GM12891 (cell line): ENCODE measurements at regions not wholly inside any gene's neighbourhood (a gene's known extent, or its start where the extent isn't known, plus 50 kb on each side); places are given as distances from the start of the nearest gene placed in this dataset.
A peak's percentile ranks its signal among the peaks of the same experiment; 100 is the strongest.
"Not testable (repeated sequence)": the region's sequence is repeated elsewhere in the genome, so short reads cannot be mapped to it uniquely, and the experiment has no call there.

Source experiments
- DNase-seq: peaks from one replicate; pipeline ENCODE4 v3.0.0; 2011; ENCODE audit warnings: low spot score; ENCODE audit not compliant: insufficient read length
- FAIRE-seq: peaks from 2 replicates; lab custom pipeline; 2011; peaks lifted over from hg19 to GRCh38; lab: Jason Lieb, UNC
- PAX5 ChIP-seq: IDR thresholded peaks from 2 replicates; pipeline ENCODE4 v1.6.1; 2011; ENCODE audit warnings: low read length, moderate library complexity, mild to moderate bottlenecking; ENCODE audit not compliant: insufficient read depth, severe bottlenecking
- POLR2A ChIP-seq: IDR thresholded peaks from 2 replicates; pipeline ENCODE4 v1.6.1; 2011; ENCODE audit warnings: low read depth, low read length, control low read depth
- POLR2AphosphoS5 ChIP-seq: IDR thresholded peaks from 2 replicates; pipeline ENCODE4 v1.6.1; 2011; ENCODE audit warnings: low read depth, low read length, control low read depth
- POU2F2 ChIP-seq: IDR thresholded peaks from 2 replicates; pipeline ENCODE4 v1.6.1; 2011; ENCODE audit warnings: low read depth, mild to moderate bottlenecking, control low read depth, low read length, moderate library complexity
- SPI1 ChIP-seq: IDR thresholded peaks from 2 replicates; pipeline ENCODE4 v1.6.1; 2011; ENCODE audit warnings: low read depth, low read length, control low read depth
- TAF1 ChIP-seq: IDR thresholded peaks from 2 replicates; pipeline ENCODE4 v1.6.1; 2011; ENCODE audit warnings: low read depth, low read length, control low read depth

GRCh38 chr12:95358111-95359083, 115.6 kb upstream of the METAP2 start:
- no peak for TF ChIP-seq POU2F2
- TF ChIP-seq PAX5 = no peak
- no peak for TF ChIP-seq TAF1
- no peak for TF ChIP-seq POLR2A
- FAIRE-seq = no peak
- DNase-seq = no peak

GRCh38 chr12:95365912-95366311, 108.0 kb upstream of the METAP2 start:
- FAIRE-seq (peak; percentile 38), DNase-seq (no peak)
- TF ChIP-seq POLR2AphosphoS5 (no peak), POLR2A (no peak), TAF1 (no peak), PAX5 (no peak), SPI1 (no peak)

- no peak for TF ChIP-seq POLR2AphosphoS5
- no peak for TF ChIP-seq SPI1
- no peak for TF ChIP-seq PAX5
- no peak for TF ChIP-seq POLR2A
- no peak for TF ChIP-seq TAF1
- no peak for TF ChIP-seq POU2F2
- FAIRE-seq = no peak
- no peak for DNase-seq
Measured at GRCh38 chr12:95368931-95369330, 105.0 kb upstream of the METAP2 start.

GRCh38 chr12:95371571-95371970, 102.4 kb upstream of the METAP2 start:
- DNase-seq = no peak
- FAIRE-seq = no peak
- TF ChIP-seq PAX5 (no peak), TAF1 (no peak), POLR2A (no peak), POLR2AphosphoS5 (no peak), POU2F2 (no peak), SPI1 (no peak)

GRCh38 chr12:95379481-95379880, 94.5 kb upstream of the METAP2 start:
- not testable (repeated sequence) for FAIRE-seq, DNase-seq

GRCh38 chr12:95380334-95380733, 93.6 kb upstream of the METAP2 start:
- not testable (repeated sequence) for FAIRE-seq, DNase-seq

GRCh38 chr12:95380997-95381786, 92.8 kb upstream of the METAP2 start:
- FAIRE-seq (no peak), DNase-seq (no peak)
- TF ChIP-seq POU2F2 (no peak), POLR2AphosphoS5 (no peak), TAF1 (no peak), PAX5 (no peak), POLR2A (no peak), SPI1 (no peak)

GRCh38 chr12:95383920-95384319, 90.0 kb upstream of the METAP2 start:
- not testable (repeated sequence) for FAIRE-seq, DNase-seq

- no peak for FAIRE-seq
- TF ChIP-seq POLR2AphosphoS5 (no peak), SPI1 (no peak), TAF1 (no peak), POU2F2 (no peak), PAX5 (no peak), POLR2A (no peak)
- no peak for DNase-seq
Measured at GRCh38 chr12:95384785-95385184, 89.2 kb upstream of the METAP2 start.

- DNase-seq = no peak
- FAIRE-seq = no peak
- no peak for TF ChIP-seq TAF1
- TF ChIP-seq POU2F2 = no peak
- no peak for TF ChIP-seq POLR2A
- no peak for TF ChIP-seq SPI1
- TF ChIP-seq PAX5 = no peak
Measured at GRCh38 chr12:95385246-95386035, 88.5 kb upstream of the METAP2 start.
